ENCODE measurements at regions not wholly inside any gene's neighbourhood (a gene's known extent, or its start where the extent isn't known, plus 50 kb on each side); places are given as distances from the start of the nearest gene placed in this dataset.

DNA sequence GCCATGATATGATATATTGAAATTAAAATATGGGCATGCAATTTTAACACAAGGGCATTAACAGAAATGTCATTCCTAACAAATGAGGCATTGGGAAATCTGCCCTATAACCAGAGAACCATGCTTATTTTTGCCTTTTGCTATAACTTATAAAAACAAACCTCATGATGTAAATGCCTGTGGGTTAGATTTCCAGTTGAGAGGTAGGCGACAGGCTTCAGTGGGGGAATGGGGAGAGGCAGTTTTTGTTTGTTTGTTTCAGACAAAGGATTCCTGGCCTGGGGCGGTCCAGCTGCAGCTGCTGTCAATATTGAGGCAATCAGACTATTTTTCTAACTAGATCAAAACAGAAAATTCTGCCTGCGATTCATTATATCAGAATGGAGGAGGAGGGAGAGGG lies 490.4 kb upstream of the CFAP20DC start:
- DNase-seq, result no peak

DNA sequence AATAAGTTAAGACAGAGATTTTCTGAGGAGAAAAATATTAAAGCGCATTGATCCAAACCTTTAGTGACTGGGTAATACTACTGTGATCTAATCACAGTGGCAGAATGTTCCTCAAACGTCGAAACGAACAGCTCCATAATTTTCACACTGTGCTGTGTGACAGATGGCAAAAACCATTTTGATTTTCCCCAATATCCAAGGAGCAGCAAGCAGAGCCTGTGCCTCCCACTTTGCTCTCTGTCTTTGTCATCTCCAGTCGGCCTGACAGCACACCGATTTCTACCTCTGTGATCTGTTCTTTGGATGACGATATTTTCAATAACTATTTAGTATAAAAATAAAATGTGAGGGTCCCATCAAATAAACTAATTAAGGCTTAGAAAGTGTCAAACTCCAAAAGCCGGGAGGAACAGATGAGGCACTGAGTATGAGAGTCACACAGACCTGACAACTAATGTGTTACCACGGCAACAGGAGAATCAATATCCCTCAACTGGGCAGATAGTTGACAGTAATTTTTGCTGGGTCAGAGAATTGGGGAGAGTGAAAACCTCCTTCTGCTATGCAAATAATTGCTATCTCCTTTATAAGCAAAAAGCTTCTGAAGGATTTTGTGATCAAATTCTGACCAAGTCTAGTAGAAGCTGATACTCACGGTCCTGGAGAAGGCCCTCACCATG lies 489.1 kb upstream of the CFAP20DC start:
- DNase-seq, result no peak

DNA sequence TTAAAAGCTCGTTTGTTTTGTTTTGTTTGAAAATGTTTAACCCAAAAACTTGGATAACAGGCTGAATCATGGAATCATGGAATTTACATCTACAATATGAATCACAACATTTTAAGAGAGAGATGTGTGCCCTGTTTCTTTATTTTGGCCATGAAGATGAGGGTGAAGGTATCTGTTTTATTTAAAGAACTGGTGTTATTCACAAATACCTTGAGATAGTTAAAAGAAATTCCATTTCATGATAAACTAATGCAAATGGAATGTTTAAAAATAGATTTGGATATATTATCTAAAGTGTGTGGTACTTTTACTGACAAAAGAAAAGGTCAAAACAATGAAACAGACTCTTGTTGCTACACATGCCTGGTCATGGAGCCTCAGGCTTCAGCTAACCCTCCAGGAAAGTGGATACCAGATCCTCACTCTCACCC lies 486.0 kb upstream of the CFAP20DC start:
- no peak for DNase-seq

DNA sequence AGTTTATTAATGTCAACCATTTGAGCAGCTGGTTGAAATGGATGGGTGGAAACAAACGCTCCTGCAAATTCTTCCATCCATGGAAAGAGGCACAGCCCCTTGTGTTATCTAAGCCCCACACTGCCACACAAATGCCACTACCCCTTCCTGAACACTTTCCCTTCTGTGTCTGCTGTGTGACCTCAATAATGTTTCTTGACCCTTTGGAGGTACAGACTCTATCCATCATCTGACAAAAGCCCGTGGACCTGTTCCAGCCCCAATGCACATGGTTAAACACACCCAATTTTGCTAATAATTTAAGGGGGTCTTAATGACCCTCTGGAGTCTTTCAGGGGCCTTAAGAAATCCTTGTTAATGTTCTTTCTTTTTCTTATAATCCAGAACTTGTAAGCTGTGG lies 482.2 kb upstream of the CFAP20DC start:
- no peak for DNase-seq

DNA sequence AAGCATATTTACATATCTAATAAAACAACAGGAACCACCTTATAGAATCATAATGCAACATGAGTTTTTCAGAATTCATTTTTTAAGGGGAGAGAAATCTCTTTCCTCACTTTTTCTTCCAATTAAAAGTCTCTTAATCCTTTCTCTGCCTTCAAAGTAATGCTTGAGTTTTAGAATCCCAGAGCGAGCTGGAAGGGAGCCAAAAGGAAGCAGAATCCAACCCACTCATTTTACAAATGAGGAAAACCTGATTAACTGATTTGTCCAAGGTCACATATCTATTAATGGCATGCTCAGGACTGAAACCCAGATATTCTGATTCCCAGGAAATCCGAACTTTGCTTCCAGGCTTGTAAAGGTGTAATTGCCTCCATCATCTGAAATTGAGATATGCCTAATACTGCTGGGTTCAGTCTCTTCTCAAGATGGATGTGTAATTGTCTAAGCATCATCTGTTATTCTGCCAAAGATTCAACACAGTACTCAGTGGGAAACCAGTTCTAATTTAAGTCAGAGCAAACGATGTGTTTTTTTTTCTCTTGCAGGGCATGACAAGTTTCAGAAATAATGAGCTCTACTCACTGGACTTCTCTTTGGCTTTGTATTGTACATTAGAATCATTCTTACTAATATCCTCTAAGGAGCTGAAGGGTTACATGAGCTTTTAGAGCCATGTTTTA lies 481.4 kb upstream of the CFAP20DC start:
- DNase-seq, result no peak

DNA sequence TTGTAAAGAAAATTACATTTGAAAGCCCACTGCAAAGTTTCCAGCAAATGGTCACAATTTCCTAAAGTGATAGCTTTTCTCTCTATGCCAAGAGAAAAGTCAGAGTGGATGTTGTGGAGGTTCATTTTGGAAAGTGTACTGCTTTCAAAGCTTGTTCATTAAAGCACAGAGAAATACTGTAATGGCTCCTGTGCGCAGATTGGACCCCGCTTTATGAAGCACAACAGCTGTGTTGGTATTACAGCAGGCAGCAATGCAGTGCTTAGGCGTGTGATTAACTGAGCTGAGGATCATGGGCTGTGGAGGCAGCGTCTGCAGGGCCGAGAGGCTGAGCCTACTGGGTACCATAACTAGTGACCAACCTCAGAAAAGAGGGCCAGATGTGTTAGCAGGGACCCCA lies 478.4 kb upstream of the CFAP20DC start:
- DNase-seq, result no peak

DNA sequence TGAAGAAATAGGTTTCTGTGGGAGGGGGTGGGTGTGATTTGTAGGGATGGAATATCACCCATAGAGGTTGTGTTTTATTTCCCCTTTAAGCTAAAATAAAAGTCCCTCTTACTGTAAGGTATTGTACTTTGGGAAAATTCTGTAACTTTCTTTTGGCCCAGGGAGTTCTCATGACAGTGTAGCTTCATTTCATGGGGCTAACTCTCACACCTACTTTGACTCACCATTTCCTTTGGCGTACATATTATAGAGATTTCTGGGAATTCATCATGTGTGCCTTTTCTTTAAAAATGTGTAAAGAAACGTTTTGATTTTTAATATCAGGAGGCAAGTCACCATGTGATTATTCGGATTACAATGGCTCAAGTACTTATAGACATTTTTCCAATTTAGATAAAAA lies 477.7 kb upstream of the CFAP20DC start:
- DNase-seq, result no peak

DNA sequence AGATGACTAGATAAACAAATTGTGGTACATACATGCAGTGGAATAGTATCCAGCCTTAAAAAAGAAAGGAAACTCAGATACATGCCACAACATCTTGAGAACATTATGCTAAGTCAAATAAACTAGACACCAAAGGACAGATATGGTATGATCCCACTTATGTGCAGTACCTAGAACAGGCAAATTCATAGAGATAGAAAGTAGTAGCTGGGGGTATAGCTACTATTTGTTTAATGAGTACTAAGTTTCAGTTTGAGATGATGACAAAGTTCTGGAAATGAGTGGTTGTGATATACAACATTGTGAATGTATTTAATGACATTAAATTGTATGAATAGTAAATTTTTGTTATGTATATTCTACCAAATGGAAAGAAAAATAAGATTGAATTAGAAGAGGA lies 477.2 kb upstream of the CFAP20DC start:
- DNase-seq, result no peak

DNA sequence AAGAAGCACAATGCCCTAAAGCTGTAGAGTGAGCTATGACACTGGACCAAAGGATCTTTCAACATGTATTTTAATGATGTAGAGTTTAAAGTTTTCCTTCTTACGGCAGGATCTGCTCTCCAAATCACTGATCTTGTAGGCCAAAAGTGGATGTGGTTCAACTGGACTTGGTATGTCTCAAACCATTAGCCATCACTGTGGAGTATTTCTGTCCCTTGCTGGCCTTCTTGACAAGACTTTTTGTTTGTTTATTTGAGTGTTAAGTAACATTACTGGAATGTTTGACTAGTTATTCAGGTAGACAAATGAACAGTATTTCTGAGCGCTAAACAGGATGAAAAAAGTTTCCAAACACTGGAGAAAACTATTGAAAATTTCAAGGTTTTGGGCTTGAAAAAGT lies 472.7 kb upstream of the CFAP20DC start:
- no peak for DNase-seq

DNA sequence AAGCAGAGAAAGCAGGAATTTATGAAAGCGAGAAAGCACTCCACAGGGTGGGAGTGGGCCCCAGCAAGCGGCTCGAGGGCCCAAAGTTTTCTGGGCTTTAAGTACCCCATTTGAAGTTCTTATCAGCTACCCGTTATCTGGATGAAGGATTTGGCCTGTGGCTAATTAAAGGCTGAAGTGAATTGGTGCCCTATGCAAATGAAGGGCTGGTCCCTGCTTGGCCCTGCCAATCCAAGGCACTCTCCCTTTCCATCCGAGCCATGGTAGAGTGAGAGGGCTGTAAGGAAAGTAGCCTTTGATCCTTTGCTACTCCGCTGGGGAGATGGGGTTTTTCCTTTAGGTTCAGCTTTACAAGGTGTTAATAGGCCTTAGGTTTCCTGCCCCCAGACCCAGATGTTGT lies 469.3 kb upstream of the CFAP20DC start:
- DNase-seq, result no peak

DNA sequence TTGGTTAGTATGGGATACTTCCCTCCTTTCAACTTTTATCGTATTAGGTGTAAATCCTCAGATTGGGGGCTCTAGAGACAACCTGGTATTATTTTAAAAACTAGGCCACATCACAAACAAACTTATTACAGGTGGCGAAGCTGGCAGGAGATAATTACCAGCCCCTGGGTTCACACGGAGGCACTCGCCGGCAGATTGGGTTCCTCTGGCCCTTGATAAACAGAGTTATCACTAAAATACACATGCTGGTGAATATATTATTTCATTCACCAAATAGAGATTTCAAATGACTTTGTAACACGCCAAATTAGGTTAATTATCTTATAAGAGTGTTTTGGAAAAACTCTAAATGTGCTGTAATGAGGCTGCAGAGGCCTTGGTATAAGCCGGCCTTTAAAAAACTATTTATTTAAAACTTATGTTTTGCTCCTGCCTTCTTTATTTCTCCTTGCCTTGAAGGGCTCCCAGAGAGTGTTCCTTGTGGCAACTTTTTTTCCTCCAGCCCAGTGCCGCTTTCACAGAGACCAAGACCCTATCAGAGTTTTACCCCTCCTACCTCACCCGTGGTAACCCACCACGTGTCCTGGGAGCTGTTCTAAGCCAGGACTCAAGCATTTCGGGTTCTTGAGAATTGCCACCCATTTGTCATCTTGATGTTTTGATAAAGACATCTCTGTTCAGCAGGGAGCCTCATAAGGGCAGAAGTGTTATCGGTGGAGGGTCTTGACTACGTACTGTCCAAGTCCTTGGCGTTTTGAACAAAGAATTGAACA lies 468.6 kb upstream of the CFAP20DC start:
- DNase-seq, result no peak

DNA sequence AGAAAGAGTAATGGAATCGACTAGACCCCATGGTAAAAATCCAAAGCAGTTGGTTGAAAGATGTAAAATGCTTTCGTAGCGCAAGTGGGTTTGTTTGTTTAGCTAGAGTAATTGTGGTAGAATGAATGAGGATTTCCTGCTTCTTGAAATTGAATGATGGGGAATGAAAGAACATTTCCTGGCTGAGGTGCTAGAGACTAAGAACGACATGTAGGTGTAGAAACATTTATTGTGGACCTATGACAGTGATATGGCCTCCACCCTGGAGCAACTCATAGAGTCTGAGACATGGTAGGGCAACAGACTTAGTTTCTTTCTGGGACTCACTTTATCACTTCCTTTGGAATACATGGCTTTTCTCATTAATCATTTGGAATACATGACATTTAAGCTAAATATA lies 467.6 kb upstream of the CFAP20DC start:
- peak; percentile 10 for DNase-seq

DNA sequence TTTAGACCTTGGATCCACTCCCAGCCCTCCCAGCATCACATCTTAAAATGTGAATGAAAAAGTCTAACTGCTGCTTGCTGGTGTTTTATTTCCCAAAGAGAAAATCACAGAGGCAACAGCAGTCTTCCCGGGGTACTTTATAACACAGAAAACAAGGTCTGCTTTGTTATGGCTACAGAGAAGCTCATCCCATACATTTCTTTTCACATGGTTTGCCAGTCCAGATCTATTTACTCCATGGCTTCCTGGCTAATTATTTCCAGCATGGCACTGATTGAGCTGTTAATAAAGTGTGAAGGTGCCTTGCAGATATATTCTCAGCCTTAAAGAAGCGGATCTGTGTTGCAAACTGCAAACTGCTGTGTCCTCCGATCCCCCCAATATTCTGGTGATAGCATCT lies 466.1 kb upstream of the CFAP20DC start:
- DNase-seq, result no peak

DNA sequence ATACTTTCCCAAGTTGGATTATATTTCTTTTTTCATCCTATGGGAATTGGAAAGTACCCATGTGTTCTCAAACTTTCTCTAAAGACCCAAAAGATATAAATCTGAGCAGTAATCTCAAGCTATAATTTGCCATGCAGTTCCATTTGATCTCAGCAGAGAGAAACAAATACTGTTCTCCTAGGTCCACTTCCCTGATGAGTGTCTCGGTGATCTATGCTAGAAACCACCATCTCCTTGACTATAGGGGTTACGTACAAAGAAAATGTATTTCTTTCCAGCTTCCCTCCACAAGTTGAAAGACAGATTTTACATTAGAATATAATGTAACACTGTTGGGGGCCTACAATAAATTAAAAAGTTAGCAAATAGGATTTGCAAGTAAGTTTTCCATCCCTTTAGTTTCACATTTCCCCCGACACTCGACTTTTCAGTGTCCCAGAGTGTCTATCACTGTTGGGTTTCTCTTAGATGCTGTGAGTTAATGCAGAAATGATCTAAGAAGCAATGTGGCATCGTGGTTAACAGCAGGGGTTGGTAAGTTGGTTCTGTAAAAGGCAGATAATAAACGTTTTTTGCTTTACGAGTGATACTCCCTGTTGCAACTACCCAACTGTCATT lies 465.1 kb upstream of the CFAP20DC start:
- no peak for DNase-seq

DNA sequence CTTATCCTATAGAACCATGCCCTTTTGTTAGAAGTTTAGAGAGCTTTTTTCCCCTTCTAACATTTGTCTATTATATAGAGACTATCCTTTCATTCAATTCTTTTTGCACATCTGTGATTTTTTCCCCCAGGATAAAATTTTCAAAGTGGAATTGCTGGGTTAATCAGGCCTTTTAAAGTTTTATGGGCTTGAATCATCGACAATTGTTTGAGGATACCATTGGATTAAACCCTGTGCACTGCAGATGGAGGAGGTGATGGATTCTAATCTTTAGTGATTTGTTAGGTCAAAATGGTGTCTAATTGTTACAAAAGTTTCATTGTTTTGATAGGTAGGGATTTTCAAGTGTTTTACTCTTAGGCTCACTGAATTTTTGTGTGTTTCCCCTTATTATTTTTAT lies 463.7 kb upstream of the CFAP20DC start:
- no peak for DNase-seq

DNA sequence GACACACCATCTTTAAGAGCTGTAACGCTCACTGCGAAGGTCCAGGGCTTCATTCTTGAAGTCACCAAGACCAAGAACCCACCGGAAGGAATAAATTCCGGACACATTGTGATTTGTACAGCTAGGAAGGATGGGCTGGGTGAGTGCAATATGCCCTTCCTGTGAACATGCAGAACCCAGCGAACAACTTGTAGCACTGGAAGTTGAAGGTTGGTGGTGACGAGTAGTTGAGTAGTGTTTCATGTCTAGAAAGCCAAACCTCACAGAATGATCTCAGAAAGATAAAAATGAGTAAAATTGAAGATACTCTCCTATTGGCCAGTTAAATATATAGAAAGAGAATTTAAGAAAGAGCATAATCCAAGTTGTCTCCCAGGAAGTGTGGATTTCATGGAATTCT lies 462.2 kb upstream of the CFAP20DC start:
- no peak for DNase-seq

DNA sequence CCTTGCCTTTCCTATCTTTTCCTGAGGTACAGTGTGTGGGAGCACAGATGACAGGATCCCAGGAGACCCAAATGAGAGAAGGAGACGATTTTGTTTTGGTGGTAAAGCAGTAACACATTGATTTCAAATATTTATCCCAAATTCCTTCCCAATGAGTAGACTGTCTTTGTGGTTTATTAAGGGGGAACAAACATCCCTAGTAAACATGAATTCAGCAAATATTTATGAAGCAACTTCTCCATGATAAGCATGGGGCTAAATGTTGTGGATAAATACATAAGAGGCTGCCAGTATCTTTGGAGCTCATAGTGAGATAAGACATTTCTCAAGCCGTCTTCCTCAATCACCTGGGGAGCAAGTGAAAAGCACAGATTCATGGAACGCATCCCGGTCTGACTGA lies 460.8 kb upstream of the CFAP20DC start:
- no peak for DNase-seq

DNA sequence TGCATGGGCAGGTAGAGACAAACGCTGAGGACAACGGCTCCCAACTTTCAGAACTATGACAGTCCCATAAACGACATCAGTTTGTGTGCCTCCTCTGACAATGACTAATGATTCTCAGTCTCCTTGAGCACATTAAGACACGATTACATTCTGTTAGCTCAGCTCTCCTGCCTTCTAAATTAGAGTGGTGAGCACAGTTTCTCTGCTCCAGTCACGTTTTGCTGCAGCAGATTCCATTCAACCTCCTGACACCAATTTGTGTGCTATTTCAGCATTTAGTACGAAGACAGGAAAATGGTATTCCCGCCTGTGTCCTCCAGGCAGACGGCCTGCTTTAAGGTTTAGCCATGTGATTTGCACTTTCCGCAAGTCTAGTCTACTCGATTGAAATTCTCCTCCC lies 458.4 kb upstream of the CFAP20DC start:
- DNase-seq, result no peak

DNA sequence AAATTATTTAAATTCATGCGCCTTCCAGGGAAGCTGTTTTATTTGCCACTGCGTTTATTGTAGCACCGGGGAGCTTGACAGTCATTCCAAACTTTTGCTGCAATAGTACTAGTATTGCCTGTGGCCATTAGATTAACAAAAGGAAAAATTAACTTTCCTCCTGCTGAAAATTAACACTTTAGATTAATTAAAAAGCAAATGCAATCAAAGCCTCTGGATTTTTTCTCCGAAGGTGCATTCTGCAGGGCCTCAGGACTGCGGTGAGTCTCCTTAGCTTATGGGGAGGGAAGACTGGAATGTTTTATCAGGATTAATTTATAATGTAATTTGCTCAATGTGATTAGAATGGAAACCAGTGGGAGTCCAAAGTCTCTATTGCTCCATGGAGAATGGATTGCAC lies 456.4 kb upstream of the CFAP20DC start:
- DNase-seq, result no peak

DNA sequence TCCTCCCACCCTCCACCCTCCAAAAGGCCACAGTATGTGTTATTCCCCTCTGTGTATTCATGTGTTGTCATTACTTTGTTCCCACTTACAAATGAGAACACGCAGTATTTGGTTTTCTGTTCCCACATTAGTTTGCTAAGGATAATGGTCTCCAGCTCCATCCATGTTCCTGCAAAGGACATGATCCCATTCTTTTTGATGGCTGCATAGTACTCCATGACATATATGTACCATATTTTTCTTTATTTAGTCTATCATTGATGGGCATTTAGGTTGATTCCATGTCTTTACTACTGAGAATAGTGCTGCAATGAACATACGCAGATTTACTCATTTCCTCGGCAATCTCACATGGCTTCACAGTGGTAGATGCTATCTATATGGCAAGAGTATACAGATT lies 453.6 kb upstream of the CFAP20DC start:
- DNase-seq, result no peak

DNA sequence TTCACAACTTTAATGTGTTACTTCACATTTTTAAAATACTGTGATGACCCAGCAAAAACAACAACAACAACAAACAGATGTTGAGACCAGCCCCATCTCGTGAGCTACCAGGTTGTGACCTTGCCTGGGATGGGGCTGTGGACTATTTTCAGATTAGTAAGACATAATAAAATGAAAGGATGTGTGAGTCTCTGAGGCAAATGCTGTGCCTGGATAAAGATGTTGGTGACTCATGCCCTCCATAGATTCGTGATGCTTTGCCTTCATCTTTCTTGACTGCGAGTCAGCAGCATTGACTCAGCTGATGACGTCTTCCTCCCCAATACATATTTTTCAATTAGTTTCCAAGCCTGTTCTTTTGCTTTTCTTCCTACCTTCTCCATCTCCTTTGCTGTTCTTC lies 453.0 kb upstream of the CFAP20DC start:
- no peak for DNase-seq

DNA sequence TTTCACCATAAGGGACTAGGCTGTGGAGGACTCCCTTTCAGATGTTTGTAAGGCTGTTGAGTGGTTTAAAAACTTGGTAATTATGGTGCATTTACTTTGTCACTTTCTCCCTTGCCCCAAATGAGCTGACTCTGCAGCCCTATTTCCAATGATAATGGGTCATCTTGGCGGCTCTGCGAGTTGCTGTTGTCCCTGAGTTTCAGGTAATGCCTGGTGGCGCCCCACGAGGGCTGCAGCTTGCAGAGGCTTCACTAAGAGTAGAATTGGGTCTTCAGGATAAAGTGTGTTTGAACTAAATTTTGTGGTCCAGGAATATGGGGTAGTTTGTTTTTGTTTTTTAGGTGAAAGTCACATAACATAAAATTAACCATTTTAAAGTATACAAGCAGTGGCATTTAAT lies 450.1 kb upstream of the CFAP20DC start:
- no peak for DNase-seq

DNA sequence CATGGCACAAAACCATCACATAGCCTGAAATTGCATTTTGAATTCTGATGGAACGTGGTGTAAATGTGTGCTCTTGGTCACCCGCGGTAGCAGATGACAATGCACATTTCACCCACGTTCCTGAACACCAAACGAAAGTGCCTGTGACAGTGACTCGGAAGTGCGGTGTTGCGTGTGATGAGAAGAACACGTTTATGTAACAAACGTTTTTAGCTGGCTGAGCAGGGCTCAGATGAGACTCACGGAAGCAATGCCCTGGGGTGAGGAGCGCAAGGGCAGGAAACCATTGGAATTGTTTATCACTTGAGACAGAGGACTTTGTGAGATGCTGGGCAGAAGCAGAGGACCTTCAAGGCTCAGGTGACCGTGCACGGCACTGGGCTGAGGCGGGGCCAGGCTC lies 449.2 kb upstream of the CFAP20DC start:
- DNase-seq, result no peak

DNA sequence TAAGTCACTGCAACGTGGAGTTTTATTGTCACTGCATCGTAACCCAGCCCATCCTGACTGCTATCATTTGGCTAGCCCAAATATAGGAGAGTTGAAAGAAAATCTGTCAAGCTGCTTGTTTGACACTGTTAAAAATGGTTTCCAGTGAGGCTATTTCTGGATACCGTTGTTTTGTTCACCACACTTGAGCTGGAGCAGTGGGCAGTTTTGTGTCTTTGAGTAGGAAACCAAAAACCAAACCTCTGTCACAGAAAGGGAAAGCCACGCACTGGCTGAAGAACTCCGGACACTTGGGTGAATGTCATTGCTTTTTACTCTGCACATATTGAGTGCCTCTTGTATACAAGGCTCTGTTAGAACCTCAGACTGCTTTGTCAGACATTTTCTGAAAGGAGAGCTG lies 446.4 kb upstream of the CFAP20DC start:
- DNase-seq, result no peak

All from NCI-H1436 (cell line).